ENCODE measurements at regions not wholly inside any gene's neighbourhood (a gene's known extent, or its start where the extent isn't known, plus 50 kb on each side); places are given as distances from the start of the nearest gene placed in this dataset.

- H3K4me3 Mint-ChIP-seq: no peak overlapping the region
- 0 out of 2 replicates have a peak, but pooled peaks cover 3% of the 10 kb centered on the region for H3K79me2 ChIP-seq (ENCODE audit: insufficient read depth, low read length)
- no peak overlapping the region for H3K23ac ChIP-seq (ENCODE audit: insufficient read length, low read depth, low read length)
- no peak overlapping the region for H3K27ac Mint-ChIP-seq
- no peaks in the 10 kb centered on the region for H3K79me1 ChIP-seq (ENCODE audit: insufficient read depth, low read depth, low read length, poor library complexity, severe bottlenecking)
- no peak overlapping the region for H2BK20ac ChIP-seq (ENCODE audit: low read depth, low read length, poor library complexity, severe bottlenecking)
- no peak overlapping the region for H4K91ac ChIP-seq (ENCODE audit: insufficient read length, low read depth, low read length)
- no peak overlapping the region for H2BK120ac ChIP-seq (ENCODE audit: low read depth, low read length, poor library complexity, severe bottlenecking)
- no peaks in the 10 kb centered on the region for H3K27me3 ChIP-seq (ENCODE audit: insufficient read depth, low read length)
- H3K56ac ChIP-seq (ENCODE audit: insufficient read length, low read depth, low read length): no peak overlapping the region
- no peaks in the 10 kb centered on the region for H3K4me1 Mint-ChIP-seq
- H2BK15ac ChIP-seq (ENCODE audit: low read depth, low read length): no peak overlapping the region
- H3K27ac ChIP-seq (ENCODE audit: insufficient read length, low read depth, low read length): no peak overlapping the region
- no peaks in the 10 kb centered on the region for H4K20me1 ChIP-seq (ENCODE audit: control insufficient read depth, insufficient read depth, insufficient read length)
- WGBS (ENCODE audit: extremely low coverage, insufficient read length, low lambda C conversion rate): no CpG with 5 or more reads among the region's 3 CpGs
- H3K4ac ChIP-seq (ENCODE audit: low read depth, low read length): no peak overlapping the region
- no peak overlapping the region for H3K4me2 ChIP-seq (ENCODE audit: insufficient read depth, insufficient read length, low read length)
- no peak overlapping the region for H3K14ac ChIP-seq (ENCODE audit: insufficient read depth, low read length)
- H3K4me1 ChIP-seq (ENCODE audit: insufficient read depth, low read length): no peaks in the 10 kb centered on the region
- no peak overlapping the region for H3K18ac ChIP-seq (ENCODE audit: insufficient read length, low read depth, low read length)
- no peaks in the 10 kb centered on the region for H3K9me3 Mint-ChIP-seq
- H3K9ac ChIP-seq (ENCODE audit: extremely low read depth, insufficient read length, low read length): no peak overlapping the region
- H3K9me3 ChIP-seq (ENCODE audit: control insufficient read depth, low read depth, low read length): no peaks in the 10 kb centered on the region
- no peaks in the 10 kb centered on the region for H3K27me3 Mint-ChIP-seq (ENCODE audit: low read depth)
- no peak overlapping the region for H2BK5ac ChIP-seq (ENCODE audit: insufficient read length, low read length)
- H3T11ph ChIP-seq (ENCODE audit: low read length): no peak overlapping the region
- H4K8ac ChIP-seq (replicated peaks; ENCODE audit: insufficient read length, low read depth, low read length): no peak overlapping the region
- TF ChIP-seq CTCF (conservative IDR thresholded peaks at IDR 0.05): no peak
- no peak for DNase-seq
- H4K5ac ChIP-seq (ENCODE audit: insufficient read length, low read depth, low read length): no peak overlapping the region
- H2AFZ ChIP-seq (ENCODE audit: low read length): no peak overlapping the region
- H2BK12ac ChIP-seq (ENCODE audit: insufficient read length, low read depth, low read length): no peak overlapping the region
- H3K36me3 Mint-ChIP-seq (ENCODE audit: insufficient read depth in 1 of 3, low read depth in 3 of 3): no peaks in the 10 kb centered on the region
- no peak overlapping the region for H2AK5ac ChIP-seq (ENCODE audit: insufficient read length, low read length)
- H3K23me2 ChIP-seq (ENCODE audit: insufficient read length, low read depth, low read length, poor library complexity, severe bottlenecking): no peaks in the 10 kb centered on the region
These were observed 226.7 kb downstream of the TLE4 start for GRCh38 chr9:79798450-79798849.

Data from H9 (cell line).